Hippocampal formation (tissue), 2 donors: ENCODE measurements at regions not wholly inside any gene's neighbourhood (a gene's known extent, or its start where the extent isn't known, plus 50 kb on each side); places are given as distances from the start of the nearest gene placed in this dataset.

ENCODE experiments used
- DNase-seq, 2 donors: peaks; one replicate each; lab custom pipeline; 2025; lab: John Stamatoyannopoulos, UW

DNA sequence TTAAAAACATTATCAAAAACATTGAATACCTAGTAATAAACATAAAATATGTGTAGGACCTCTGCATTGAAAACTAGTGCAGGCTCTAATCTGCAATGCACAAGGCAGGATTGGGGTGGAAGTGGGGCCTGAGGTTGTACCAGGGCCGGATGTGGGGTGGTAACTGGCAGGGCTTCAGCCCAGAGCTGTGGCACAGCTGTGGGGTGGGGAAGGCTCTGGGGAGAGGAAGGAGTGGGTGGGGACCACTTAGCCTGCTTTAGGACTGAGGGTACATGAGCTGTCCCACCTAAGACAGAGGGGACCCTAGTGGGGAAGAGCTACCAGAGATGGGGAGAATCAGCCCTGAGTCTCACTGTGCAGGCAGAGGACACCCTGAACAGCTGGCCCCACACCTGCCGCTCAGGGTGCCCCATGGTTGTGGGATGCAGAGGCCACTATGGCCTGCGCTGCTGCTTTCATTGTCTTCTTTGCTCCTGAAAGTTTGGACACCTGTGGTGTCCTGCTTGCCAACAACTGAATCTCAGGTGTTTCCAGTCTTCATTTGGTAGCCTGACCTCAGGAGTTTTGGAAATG lies 311.4 kb downstream of the TLE4 start:
- no peak for DNase-seq

GRCh38 chr9:79880626-79881025 lies 308.9 kb downstream of the TLE4 start:
- no peak for DNase-seq

GRCh38 chr9:79877943-79878602 lies 306.3 kb downstream of the TLE4 start:
- peak in 1 of 2 donors; percentile 24 for DNase-seq

- peak in 1 of 2 donors; percentile 6 for DNase-seq
Measured at GRCh38 chr9:79868567-79869189, 296.9 kb downstream of the TLE4 start.

- no peak for DNase-seq
Measured at GRCh38 chr9:79862921-79863890, 291.4 kb downstream of the TLE4 start.

- peak; percentile 9 to 13 for DNase-seq
Measured at GRCh38 chr9:79858508-79858907, 286.7 kb downstream of the TLE4 start.

DNA sequence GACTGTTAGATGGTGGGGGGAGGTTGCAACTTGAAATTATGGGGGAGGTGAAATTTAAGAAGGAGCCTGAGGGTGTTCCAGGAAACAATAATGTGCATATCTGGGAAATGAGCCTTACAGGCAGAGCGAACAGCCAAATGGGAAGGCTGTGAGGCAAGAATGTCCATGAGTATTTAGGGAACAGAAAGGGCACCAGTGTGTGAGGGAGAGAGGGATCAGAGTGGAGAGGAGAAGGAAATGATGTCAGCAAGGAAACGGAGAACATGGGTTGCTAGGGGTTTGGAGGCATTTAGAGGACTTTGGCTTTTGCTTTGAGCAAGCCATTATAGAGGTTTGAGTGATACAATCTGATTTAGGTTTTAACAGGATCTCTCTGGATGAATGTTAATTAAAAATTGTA lies 285.4 kb downstream of the TLE4 start:
- DNase-seq, result no peak

DNA sequence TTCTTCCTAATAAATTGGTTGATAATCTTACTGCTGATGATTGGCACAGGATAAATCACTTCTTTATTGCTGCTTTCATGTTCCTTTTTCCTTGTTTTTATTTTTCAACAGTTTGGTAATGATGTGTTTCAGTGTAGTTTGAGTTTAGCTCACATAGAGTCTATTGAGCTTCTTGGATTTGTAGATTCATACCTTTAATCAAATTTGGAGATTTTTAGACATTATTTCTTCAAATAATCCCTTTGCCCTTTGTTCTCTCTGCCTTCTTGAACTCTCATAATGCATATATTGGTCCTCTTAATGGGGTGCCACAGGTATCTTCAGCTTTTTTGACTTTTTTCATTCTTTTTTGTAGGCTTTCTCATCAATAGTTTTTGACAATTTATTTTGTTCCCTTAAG lies 275.3 kb downstream of the TLE4 start:
- DNase-seq, result no peak

DNA sequence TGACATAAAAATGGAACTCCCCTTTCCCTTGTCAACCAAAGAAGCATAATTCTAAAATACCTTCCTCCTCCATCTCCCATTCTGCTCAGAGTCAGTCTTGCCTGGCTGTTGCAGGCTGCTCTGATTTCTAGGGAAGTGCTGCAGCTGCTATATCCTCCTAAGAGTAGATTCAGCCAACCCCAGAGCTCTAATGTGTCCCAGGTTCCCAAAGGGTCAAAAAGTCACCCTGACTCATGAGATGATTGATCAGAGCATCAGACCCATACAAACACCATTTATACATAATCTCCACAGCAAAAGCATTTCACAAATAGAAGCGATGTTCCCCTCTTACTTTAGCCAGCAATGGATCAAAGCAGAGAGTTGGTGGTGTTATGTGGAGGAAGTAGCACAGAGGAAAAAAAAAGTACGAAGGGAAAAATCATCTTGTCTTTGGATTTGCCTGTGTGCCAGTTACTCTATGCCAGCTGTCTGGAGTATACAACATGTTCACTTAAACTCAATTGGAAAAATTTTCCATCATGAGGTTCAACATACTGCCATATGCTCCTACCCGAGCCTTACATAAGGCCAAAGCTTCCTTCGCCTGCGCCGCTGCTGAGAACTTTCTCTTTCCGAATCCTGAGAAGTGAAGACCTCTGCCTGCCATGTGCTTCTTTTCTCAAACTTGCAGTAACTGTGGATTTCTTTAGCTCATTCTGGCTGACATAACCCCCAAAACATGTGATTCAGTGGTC lies 258.0 kb downstream of the TLE4 start:
- DNase-seq, result peak in 1 of 2 donors; percentile 50

GRCh38 chr9:79824265-79824664 lies 252.5 kb downstream of the TLE4 start:
- no peak for DNase-seq

DNA sequence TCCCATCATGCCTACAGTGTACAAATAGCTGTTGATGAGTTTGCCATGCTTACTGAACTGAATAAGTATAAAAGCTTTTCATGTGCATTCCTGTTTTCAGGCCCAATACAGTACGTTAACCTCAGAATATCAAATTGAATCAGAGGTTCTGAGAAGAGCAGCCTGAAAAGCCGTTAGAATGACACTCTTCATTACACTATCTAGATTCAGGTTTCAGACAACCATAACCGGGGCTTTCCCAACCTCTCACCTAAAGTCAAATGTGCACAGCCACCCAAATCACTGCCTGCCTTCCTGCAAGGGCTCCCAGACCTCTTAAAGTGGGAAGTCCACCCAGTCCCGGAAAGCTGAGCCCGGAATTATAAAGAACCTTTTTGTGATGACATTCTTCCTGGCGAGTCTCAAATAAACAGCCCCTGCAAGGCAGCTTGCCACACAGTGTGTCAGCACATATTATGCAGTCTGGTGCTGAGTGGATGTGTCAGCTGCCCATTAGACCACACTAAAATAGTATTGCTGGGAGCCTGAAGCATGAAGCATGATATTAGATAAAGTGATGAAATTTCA lies 245.8 kb downstream of the TLE4 start:
- DNase-seq, result no peak

DNA sequence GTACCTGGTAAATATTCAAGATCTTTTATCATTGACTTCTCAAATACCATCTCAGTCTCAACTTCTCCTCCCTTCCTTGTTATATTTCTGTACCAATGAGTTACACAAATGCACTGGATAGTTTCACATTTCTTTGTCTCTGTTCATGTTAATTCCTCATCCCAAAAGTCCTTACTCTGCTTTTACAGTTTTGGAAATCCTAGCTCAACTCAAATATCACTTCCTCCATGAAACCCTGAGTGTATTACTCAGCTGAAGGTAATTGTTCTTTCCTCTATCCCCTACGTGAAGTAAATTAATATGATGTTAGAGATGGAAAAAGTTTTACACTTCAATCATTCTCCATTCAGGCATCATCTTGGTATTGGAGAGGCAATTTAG lies 241.5 kb downstream of the TLE4 start:
- no peak for DNase-seq

DNA sequence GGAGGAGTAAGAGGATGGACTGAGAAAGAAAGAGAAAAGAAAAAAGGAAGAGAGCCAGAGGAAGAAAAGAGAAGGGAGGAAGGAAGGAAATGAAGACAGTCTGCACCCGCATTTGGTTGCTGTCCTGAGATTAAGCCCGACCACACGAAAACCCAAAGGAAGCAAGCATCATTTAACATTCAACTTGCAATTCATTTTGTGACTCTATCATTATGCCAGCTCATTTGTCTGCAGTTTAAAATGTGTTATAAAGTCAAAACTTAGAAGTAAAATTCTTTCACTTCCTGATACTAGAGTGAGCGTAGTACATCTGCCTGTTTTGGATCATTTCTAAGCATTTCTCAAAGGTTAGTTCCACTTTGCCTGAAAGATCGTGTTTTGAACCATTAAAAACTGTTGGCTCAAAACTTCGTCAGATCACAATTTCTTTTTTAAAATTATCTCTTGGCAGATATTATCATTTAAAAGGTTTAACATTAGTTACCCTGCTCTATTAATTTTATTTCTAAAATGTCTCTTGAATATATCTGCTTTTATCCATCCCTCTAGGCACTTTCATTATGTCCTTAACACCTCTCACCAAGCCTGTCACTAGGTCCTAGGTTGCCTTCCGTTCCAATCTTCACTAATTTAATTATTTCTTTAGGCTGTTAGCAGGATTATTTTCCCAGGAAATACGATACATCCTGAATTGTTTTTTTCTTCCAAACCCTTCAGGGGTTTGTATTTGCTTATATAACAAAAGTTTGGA lies 240.9 kb downstream of the TLE4 start:
- no peak for DNase-seq

DNA sequence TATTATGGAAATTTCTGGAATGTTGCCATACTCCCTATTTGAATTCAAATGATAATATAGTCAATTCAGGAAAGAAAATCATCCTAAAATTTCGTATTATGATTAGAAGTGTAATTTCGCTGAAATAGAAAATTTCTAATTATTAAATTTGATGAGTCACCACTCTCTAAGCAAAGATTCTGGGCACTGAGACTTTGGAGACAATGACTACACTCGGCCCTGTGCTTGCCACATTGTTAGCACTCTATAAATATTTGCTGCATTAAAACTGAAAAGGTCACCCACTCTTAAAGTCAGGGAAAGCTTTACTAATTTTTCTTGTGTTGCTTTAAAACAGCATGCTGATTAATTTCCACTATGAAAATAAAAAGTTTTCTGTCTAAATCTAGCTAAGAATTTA lies 240.3 kb downstream of the TLE4 start:
- DNase-seq, result no peak

- no peak for DNase-seq
Measured at GRCh38 chr9:79809931-79810330, 238.2 kb downstream of the TLE4 start.

- DNase-seq, result no peak
Measured at GRCh38 chr9:79809316-79809876, 237.6 kb downstream of the TLE4 start.

DNA sequence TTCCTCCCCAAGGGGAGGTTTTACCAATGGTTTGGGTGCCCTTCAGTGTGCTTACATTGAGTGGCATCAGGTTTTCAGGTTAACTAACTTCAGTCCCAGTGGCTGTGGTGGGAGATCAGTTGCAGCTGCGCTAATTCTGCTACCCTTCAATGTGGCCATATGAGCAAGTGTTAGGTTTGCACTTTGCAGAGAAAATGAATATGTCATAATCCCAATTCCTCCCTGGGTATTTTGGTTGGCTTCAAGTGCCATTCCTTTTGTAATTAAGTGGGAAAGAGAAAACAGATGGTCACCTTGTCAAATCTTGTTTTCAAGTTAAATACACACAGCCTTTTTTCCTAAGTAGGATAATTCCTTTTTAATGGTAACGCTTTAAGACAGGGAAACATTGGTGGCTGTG lies 236.2 kb downstream of the TLE4 start:
- DNase-seq, result no peak

DNA sequence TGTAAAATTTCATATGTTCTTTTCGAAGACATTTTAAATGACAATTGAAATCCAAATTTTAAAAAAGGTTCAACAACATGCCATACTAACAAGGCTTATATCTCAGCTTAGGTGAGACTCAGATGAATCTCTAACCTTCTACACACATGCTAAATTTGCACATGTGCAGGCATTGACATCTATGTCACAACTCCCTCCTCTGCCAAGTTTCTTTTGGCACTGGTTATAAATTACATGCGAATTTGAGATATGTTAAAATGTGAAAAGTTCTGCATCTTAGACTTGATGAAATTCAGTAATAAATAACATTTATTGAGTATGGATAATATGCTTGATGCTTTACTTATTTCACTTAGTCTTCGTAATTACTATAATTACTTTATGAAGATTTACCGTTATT lies 234.3 kb downstream of the TLE4 start:
- no peak for DNase-seq

DNA sequence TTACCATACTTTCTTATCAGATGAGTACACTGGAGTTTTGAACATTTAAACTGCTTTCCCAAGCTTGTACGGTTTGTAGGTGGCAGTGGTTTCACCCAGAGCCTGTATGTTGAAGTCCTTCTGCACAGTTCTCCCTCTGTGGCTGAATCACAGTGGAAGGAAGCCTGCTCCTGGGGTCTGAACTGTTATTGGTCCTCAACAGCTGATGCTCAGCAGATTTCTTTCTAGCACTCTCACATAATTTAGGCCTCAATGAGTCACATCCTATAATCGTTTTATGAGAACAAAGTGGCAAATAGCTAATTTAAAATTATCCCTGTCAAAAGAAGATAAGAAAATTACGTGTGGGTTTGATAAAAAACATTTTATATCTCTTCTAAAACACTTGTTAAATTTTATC lies 229.7 kb downstream of the TLE4 start:
- no peak for DNase-seq

DNA sequence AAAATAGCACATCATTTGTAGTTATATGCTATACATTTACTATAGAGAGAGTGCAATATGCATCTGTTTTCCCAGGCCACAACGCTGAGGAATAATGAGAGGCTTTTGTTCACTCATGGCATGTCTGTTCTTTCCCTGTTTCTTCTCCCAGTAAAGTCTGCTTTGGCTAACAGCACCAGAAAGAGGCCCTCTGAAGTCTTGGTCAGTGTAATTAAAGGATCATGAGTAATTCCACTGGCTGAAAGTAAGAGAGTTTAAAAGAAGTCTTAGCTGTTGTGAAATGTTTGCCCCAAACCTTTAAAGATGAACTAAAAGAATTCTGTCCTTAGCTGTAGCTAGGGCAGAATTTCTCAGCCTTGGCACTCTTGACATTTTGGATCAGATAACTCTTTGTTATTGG lies 228.8 kb downstream of the TLE4 start:
- DNase-seq, result no peak
